HEK293 (cell line): ENCODE measurements at regions not wholly inside any gene's neighbourhood (a gene's known extent, or its start where the extent isn't known, plus 50 kb on each side); places are given as distances from the start of the nearest gene placed in this dataset.

ENCODE experiments used
- CTCF ChIA-PET: fragments of 350-600 bp; formaldehyde crosslinking; extraction: SDS; loops from one replicate; lab custom pipeline; 2021; ENCODE audit warnings: antibody characterized with exemption; lab: Yijun Ruan, JAX
- POLR2A ChIA-PET: fragments of 300-600 bp; formaldehyde crosslinking; extraction: SDS; loops from one replicate; lab custom pipeline; 2020; ENCODE audit warnings: antibody characterized with exemption, inconsistent platforms; lab: Yijun Ruan, JAX
- H3K27ac ChIP-seq: fragments of 200-500 bp; sonication (Bioruptor generic); 2 replicates; pipeline ENCODE4 v1.5.1; 2014; ENCODE audit warnings: low read depth, low read length, control low read depth, inconsistent platforms; ENCODE audit errors: extremely low read depth
- H3K36me3 ChIP-seq, 2 experiments: fragments of 200-500 bp in 1 of 2; sonication (Bioruptor generic) in 1 of 2; 1 replicate in 1 of 2; 2 replicates in 1 of 2; pipeline ENCODE4 v1.5.1; 2014 to 2017; ENCODE audit warnings: inconsistent platforms in 2 of 2, low read length in 2 of 2; ENCODE audit not compliant: control insufficient read depth in 2 of 2, insufficient read depth in 1 of 2
- H3K4me1 ChIP-seq: fragments of 200-500 bp; sonication (Bioruptor generic); 2 replicates; pipeline ENCODE4 v1.5.1; 2014; ENCODE audit warnings: mild to moderate bottlenecking, low read length, inconsistent platforms; ENCODE audit not compliant: control insufficient read depth, insufficient read depth
- H3K4me3 ChIP-seq: 2 replicates; pipeline ENCODE4 v1.5.1; 2011; ENCODE audit warnings: low read depth, mild to moderate bottlenecking, control low read depth, low read length, moderate library complexity
- H3K9me3 ChIP-seq: fragments of 200-500 bp; sonication (Bioruptor generic); 2 replicates; pipeline ENCODE4 v1.5.1; 2014; ENCODE audit warnings: low read depth, low read length, inconsistent platforms; ENCODE audit not compliant: control insufficient read depth, insufficient read depth
- EGR2 ChIP-seq: fragments of 450-650 bp; formaldehyde crosslinking; IDR thresholded peaks from 2 replicates; pipeline ENCODE4 v1.5.1; 2016; ENCODE audit warnings: low read depth, missing biosample characterization, missing genetic modification characterization
- GLI4 ChIP-seq: fragments of 450-650 bp; formaldehyde crosslinking; IDR thresholded peaks from 2 replicates; pipeline ENCODE4 v1.5.1; 2016; ENCODE audit warnings: missing biosample characterization, missing genetic modification characterization
- GLIS1 ChIP-seq: fragments of 450-650 bp; formaldehyde crosslinking; IDR thresholded peaks from 2 replicates; pipeline ENCODE4 v1.5.1; 2016; ENCODE audit warnings: missing biosample characterization, missing genetic modification characterization
- KLF9 ChIP-seq: fragments of 450-650 bp; formaldehyde crosslinking; IDR thresholded peaks from 2 replicates; pipeline ENCODE4 v1.5.1; 2016; ENCODE audit warnings: missing biosample characterization, missing genetic modification characterization, low read depth
- ZBTB20 ChIP-seq: fragments of 450-650 bp; formaldehyde crosslinking; IDR thresholded peaks from 2 replicates; pipeline ENCODE4 v1.5.1; 2016; ENCODE audit warnings: missing biosample characterization, missing genetic modification characterization
- ZBTB6 ChIP-seq: fragments of 450-650 bp; formaldehyde crosslinking; IDR thresholded peaks from 2 replicates; pipeline ENCODE4 v1.5.1; 2017; ENCODE audit warnings: missing biosample characterization, missing genetic modification characterization
- ZIC2 ChIP-seq: fragments of 450-650 bp; formaldehyde crosslinking; IDR thresholded peaks from 2 replicates; pipeline ENCODE4 v1.5.1; 2016; ENCODE audit warnings: missing biosample characterization, missing genetic modification characterization
- ZNF140 ChIP-seq: fragments of 450-650 bp; formaldehyde crosslinking; IDR thresholded peaks from 2 replicates; pipeline ENCODE4 v1.5.1; 2016; ENCODE audit warnings: missing biosample characterization, missing genetic modification characterization
- ZNF169 ChIP-seq: fragments of 450-650 bp; formaldehyde crosslinking; IDR thresholded peaks from 2 replicates; pipeline ENCODE4 v1.5.1; 2016; ENCODE audit warnings: missing biosample characterization, missing genetic modification characterization
- ZNF175 ChIP-seq: fragments of 450-650 bp; formaldehyde crosslinking; IDR thresholded peaks from 2 replicates; pipeline ENCODE4 v1.5.1; 2016; ENCODE audit warnings: missing biosample characterization, missing genetic modification characterization
- ZNF184 ChIP-seq: fragments of 450-650 bp; IDR thresholded peaks from 2 replicates; pipeline ENCODE4 v1.5.1; 2018; ENCODE audit warnings: missing biosample characterization, mild to moderate bottlenecking, missing genetic modification characterization
- ZNF202 ChIP-seq: fragments of 450-650 bp; formaldehyde crosslinking; IDR thresholded peaks from 2 replicates; pipeline ENCODE4 v1.5.1; 2016; ENCODE audit warnings: missing biosample characterization, missing genetic modification characterization, borderline replicate concordance
- ZNF24 ChIP-seq: fragments of 450-650 bp; formaldehyde crosslinking; IDR thresholded peaks from 2 replicates; pipeline ENCODE4 v1.5.1; 2016; ENCODE audit warnings: missing biosample characterization, missing genetic modification characterization
- ZNF324 ChIP-seq: fragments of 450-650 bp; formaldehyde crosslinking; IDR thresholded peaks from 2 replicates; pipeline ENCODE4 v1.5.1; 2016; ENCODE audit warnings: missing biosample characterization, missing genetic modification characterization
- ZNF521 ChIP-seq: fragments of 450-650 bp; formaldehyde crosslinking; IDR thresholded peaks from 2 replicates; pipeline ENCODE4 v1.5.1; 2017; ENCODE audit warnings: missing biosample characterization, mild to moderate bottlenecking, missing genetic modification characterization
- ZNF548 ChIP-seq: fragments of 450-650 bp; formaldehyde crosslinking; IDR thresholded peaks from 2 replicates; pipeline ENCODE4 v1.5.1; 2016; ENCODE audit warnings: missing biosample characterization, missing genetic modification characterization
- ZNF560 ChIP-seq: fragments of 450-650 bp; formaldehyde crosslinking; IDR thresholded peaks from 2 replicates; pipeline ENCODE4 v1.5.1; 2017; ENCODE audit warnings: missing biosample characterization, missing genetic modification characterization, borderline replicate concordance
- ZNF610 ChIP-seq: fragments of 450-650 bp; formaldehyde crosslinking; IDR thresholded peaks from 2 replicates; pipeline ENCODE4 v1.5.1; 2016; ENCODE audit warnings: missing biosample characterization, missing genetic modification characterization, borderline replicate concordance
- ZNF692 ChIP-seq: fragments of 450-650 bp; formaldehyde crosslinking; IDR thresholded peaks from 2 replicates; pipeline ENCODE4 v1.5.1; 2016; ENCODE audit warnings: missing biosample characterization, missing genetic modification characterization
- ZNF768 ChIP-seq: fragments of 450-650 bp; formaldehyde crosslinking; IDR thresholded peaks from 2 replicates; pipeline ENCODE4 v1.5.1; 2018; ENCODE audit warnings: missing biosample characterization, mild to moderate bottlenecking, missing genetic modification characterization

DNA sequence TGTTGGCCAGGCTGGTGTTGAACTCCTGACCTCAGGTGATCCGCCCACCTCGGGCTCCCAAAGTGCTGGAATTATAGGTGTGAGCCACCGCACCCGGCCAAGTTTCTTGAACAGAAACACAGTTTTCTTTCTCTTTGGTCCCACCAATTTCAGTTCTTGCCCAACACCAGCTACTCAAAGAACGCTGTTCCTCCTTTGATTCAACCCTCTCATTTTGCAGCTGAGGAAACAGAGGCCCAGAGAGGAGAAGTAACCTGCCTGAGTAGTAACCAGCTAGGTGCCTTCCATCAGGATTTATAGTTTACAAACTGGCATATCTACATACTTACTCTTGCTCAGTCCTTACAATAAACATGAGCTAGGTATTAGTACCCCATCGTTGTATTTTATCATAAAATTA lies 119.9 kb downstream of the SYF2 start:
- Histone ChIP-seq H3K4me1 (no peaks in the 10 kb centered on the region), H3K9me3 (no peaks in the 10 kb centered on the region), H3K4me3 (no peak overlapping the region), H3K36me3 (no peaks in the 10 kb centered on the region)
- POLR2A ChIA-PET, result no interaction called here
- CTCF ChIA-PET, result interaction anchor here (1.5 to 2.0 kb wide), 2 partner anchors 11 to 92 kb away, joined by 4 to 8 read pairs; no protein-coding TSS in a partner anchor
- TF ChIP-seq GLI4 (tag by site-specific recombination), result no peak
- TF ChIP-seq, all 188 proteins: peak for 0
- H3K27ac ChIP-seq, result no peak overlapping the region

- no peaks in the 10 kb centered on the region for H3K36me3 ChIP-seq
- ChIA-PET POLR2A (no interaction called here), CTCF (interaction anchor here (1.5 to 2.0 kb wide), 2 partner anchors 11 to 93 kb away, joined by 4 to 8 read pairs; no protein-coding TSS in a partner anchor)
- no peak overlapping the region for H3K4me3 ChIP-seq
- H3K27ac ChIP-seq, result no peak overlapping the region
- no peaks in the 10 kb centered on the region for H3K9me3 ChIP-seq
- H3K4me1 ChIP-seq, result no peaks in the 10 kb centered on the region
- TF ChIP-seq GLIS1 (tag by site-specific recombination) (peak; percentile 51), ZIC2 (tag by site-specific recombination) (peak; percentile 84), ZNF175 (tag by site-specific recombination) (no peak)
Observed at GRCh38 chr1:25111706-25112105, 120.6 kb downstream of the SYF2 start.

DNA sequence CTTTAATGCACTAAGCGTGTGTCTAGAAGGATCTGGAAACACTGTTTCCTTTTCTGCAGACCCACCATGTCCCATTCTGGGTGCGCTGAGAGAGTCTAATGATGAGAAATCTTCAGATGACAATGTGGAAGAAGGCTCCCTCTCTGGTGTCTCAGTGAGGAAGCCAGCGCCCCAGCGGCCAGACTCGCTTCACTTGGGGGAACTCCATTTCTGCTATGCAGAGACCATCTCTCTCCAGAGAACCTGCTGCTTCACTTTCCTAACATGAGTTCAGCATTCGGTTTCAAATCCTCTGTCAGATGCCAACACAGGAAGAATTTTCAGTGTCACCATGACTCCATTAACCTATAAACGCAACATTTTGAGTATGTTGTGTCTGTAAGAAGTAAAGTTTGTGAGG lies 121.8 kb downstream of the SYF2 start:
- ChIA-PET POLR2A (interaction anchor here (0.6 kb wide), 1 partner anchor 744 kb away, joined by 8 read pairs; no protein-coding TSS in a partner anchor), CTCF (interaction anchor here (0.6 kb wide), 2 partner anchors 16 to 178 kb away, joined by 3 read pairs; no protein-coding TSS in a partner anchor)
- Histone ChIP-seq H3K9me3 (no peaks in the 10 kb centered on the region), H3K4me3 (no peak overlapping the region), H3K27ac (no peak overlapping the region), H3K36me3 (no peaks in the 10 kb centered on the region), H3K4me1 (no peaks in the 10 kb centered on the region)
- no peak for TF ChIP-seq ZNF521
- TF ChIP-seq KLF9 (tag by site-specific recombination), result no peak
- TF ChIP-seq ZNF548 (tag by site-specific recombination), result no peak
- TF ChIP-seq ZBTB20, result no peak
- TF ChIP-seq ZBTB6, result no peak
- TF ChIP-seq ZNF202 (tag by site-specific recombination), result no peak
- TF ChIP-seq ZIC2 (tag by site-specific recombination), result no peak
- no peak for TF ChIP-seq ZNF610 (tag by site-specific recombination)
- no peak for TF ChIP-seq ZNF169 (tag by site-specific recombination)
- TF ChIP-seq ZNF692 (tag by site-specific recombination), result no peak
- no peak for TF ChIP-seq ZNF324 (tag by site-specific recombination)

GRCh38 chr1:25110036-25110435 lies 122.3 kb downstream of the SYF2 start:
- Histone ChIP-seq H3K4me3 (no peak overlapping the region), H3K9me3 (no peaks in the 10 kb centered on the region), H3K4me1 (no peaks in the 10 kb centered on the region), H3K27ac (no peak overlapping the region), H3K36me3 (no peaks in the 10 kb centered on the region)
- TF ChIP-seq ZNF140 (tag by site-specific recombination) (no peak), ZNF24 (tag by site-specific recombination) (no peak), ZNF184 (no peak), ZNF768 (tag by site-specific recombination) (no peak), EGR2 (tag by site-specific recombination) (no peak), ZNF560 (no peak)
- ChIA-PET POLR2A (interaction anchor here (0.6 kb wide), 1 partner anchor 744 kb away, joined by 8 read pairs; no protein-coding TSS in a partner anchor), CTCF (no interaction called here)
